Mononuclear cell (primary cell): ENCODE measurements at regions not wholly inside any gene's neighbourhood (a gene's known extent, or its start where the extent isn't known, plus 50 kb on each side); places are given as distances from the start of the nearest gene placed in this dataset.

Experiments
- H3K27me3 ChIP-seq: 2 replicates; pipeline ENCODE4 v1.6.0; 2011; ENCODE audit warnings: low read length, control low read depth; ENCODE audit not compliant: insufficient read depth
- H3K4me1 ChIP-seq: 2 replicates; pipeline ENCODE4 v1.5.1; 2011; ENCODE audit warnings: mild to moderate bottlenecking, low read length, control low read depth; ENCODE audit not compliant: insufficient read depth
- H3K4me3 ChIP-seq: 2 replicates; pipeline ENCODE4 v1.5.1; 2011; ENCODE audit warnings: mild to moderate bottlenecking, low read length, moderate library complexity
- H3K9me3 ChIP-seq: 2 replicates; pipeline ENCODE4 v1.5.1; 2011; ENCODE audit warnings: low read depth, mild to moderate bottlenecking, control low read depth, low read length

DNA sequence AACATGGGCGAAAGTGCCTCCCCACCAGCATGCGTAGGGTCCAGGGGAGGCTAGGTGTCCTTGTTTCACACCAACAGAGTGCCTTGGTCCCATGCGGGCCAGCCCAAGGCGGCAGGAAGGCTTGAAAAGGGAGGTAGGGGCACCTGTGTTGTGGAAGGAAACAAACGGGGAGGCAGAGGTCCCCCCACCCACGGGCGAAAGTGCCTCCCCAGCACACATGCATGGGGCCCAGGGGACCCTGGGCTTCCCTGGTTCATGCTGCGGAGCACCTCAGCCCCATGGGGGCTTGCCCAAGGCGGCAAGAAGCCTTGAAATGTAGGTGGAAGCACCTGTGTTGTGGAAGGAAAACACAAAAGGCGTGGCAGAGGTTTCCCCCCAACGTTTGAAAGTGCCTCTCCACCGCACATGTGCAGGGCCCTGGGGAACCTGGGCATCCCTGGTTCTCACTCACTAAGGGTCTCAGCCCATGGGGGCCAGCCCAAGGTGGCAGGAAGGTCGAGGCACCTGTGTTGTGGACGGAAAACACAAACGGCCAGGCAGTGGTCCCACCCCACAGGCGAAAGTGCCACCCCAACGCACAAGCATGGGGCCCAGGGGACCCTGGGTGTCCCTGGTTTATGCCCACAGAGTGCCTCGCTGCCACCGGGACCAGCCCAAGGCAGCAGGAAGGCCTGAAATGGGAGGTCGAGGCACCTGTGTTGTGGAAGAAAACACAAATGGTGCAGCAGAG lies 374.7 kb downstream of the ALG10 start:
- H3K4me1 ChIP-seq: no peaks in the 10 kb centered on the region
- no peaks in the 10 kb centered on the region for H3K27me3 ChIP-seq
- no peaks in the 10 kb centered on the region for H3K9me3 ChIP-seq
- no peak overlapping the region for H3K4me3 ChIP-seq

DNA sequence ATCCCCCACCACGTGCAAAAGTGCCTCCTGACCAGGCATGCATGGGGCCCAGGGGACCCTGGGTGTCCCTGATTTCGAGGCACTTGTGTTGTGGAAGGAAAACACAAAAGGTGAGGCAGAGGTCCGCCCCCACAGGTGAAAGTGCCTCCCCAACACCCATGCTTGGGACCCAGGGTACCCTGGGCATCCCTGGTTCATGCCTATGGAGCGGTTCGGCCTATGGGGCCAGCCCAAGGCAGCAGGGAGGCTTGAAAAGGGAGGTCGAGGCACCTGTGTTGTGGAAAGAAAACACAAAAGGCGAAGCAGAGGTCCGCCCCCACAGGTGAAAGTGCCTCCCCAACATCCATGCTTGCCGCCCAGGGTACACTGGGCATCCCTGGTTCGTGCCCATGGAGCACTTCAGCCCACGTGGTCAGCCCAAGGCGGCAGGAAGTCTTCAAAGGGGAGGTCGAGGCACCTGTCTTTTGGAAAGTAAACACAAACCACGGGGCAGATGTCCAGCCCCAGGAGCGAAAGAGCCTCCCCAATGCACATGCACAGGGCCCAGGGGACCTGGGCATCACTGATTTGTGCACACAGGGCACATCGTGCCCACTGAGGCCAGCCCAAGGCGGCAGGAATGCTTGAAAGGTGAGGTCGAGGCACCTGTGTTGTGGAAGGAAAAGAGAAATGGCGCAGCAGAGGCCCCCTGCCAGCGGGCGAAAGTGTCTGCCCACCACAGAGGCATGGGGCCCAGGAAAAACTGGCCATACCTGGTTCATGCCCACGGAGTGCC lies 375.5 kb downstream of the ALG10 start:
- Histone ChIP-seq H3K9me3 (no peaks in the 10 kb centered on the region), H3K27me3 (no peaks in the 10 kb centered on the region), H3K4me3 (no peak overlapping the region), H3K4me1 (no peaks in the 10 kb centered on the region)

DNA sequence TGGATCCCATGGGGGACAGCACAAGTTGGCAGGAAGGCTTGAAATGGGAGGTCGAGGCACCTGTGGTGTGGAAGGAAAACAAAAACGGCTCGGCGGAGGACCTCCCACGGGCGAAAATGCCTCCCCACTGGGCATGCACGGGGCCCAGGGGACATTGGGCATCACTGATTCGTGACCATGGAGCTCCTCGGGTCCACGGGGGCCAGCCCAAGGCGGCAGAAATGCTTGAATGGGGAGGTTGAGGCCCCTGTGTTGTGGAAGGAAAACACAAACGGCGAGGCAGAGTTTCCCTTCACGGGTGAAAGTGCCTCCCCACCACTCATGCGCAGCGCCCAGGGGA lies 376.0 kb downstream of the ALG10 start:
- Histone ChIP-seq H3K27me3 (no peaks in the 10 kb centered on the region), H3K4me1 (no peaks in the 10 kb centered on the region), H3K9me3 (no peaks in the 10 kb centered on the region), H3K4me3 (no peak overlapping the region)

DNA sequence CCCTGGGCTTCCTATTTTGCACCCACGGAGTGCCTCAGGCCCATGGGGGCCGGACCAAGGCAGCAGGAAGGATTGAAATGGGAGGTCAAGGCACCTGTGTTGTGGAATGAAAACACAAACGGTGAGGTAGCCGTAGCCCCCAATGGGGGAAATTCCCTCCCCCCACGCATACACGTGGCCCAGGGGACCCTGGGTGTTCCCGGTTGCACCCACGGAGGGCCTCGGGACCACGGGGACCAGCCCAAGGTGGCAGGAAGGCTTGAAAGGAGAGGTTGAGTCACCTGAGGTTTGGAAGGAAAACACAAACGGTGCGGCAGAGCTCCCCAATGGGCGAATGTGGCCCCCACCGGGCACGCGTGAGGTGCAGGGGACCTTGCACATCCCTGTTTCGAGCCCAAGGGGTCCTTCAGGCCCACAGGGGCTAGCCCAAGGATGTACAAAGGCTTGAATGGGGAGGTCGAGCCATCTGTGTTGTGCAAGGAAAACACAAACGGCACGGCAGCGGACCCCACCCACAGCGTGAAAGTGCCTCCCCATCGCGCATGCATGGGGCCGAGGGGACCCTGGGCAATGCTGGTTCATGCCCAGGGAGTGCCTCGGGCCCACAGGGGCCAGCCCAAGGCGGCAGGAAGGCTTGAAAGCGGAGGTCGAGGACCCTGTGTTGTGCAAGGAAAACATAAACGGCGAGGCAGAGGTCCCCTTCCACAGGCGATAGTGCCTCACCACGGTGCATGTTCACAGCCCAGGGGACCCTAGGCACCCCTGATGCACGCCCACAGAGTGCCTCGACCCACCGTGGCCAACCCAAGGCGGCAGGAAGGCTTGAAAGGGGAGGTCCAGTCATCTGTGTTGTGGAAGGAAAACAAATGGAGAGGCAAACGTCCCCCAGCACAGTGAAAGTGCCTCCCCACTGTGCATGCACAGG lies 376.7 kb downstream of the ALG10 start:
- Histone ChIP-seq H3K27me3 (no peaks in the 10 kb centered on the region), H3K4me3 (no peak overlapping the region), H3K9me3 (no peaks in the 10 kb centered on the region), H3K4me1 (no peaks in the 10 kb centered on the region)

DNA sequence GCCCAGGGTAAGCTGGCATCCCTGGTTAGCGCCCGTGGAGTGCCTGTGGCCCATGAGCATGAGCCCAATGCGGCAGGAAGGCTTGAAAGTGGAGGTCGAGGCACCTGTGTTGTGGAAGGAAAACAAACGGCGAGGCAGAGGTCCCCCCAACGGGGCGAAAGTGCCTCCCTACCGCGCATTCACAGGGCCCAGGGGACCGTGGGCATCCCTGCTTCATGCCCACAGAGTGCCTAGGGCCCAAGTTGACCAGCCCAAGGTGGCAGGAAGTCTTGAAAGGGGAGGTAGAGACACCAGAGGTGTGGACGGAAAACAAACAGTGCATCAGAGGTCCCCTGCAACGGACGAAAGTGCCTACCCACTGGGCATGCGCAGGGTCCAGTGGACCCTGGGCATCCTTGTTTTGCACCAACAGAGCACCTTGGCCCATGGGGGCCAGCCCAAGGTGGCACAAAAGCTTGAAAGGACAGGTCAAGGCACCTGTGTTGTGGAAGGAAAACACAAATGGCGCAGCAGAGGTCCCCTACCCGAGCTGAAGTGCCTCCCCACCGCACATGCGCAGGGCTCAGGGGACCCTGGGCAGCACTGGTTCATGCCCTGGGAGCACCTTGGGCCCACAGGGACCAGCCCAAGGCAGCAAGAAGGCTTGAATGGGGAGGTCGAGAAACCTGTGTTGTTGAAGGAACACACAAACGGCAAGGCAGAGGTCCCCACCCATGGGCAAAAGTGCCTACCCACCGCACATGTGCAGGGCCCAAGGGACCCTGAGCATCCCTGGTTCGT lies 377.5 kb downstream of the ALG10 start:
- Histone ChIP-seq H3K4me1 (no peaks in the 10 kb centered on the region), H3K27me3 (no peaks in the 10 kb centered on the region), H3K9me3 (no peaks in the 10 kb centered on the region), H3K4me3 (no peak overlapping the region)

DNA sequence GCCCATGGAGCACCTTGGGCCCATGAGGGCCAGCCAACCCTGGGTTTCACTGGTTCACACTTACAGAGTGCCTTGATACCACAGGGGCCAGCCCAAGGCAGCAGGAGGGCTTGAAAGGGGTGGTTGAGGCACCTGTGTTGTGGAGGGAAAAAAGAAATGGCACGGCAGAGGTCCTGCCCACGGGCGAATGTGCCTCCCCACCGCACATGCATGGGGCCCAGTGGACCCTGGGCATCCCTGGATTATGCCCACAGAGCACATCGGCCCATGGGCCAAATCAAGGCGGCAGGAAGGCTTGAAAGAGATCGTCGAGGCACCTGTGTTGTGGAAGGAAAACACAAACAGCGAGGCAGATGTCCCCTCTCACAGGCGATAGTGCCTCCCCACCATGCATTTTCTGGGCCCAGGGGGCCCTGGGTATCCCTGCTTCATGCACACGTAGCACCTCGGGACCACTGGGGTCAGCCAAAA lies 378.1 kb downstream of the ALG10 start:
- H3K27me3 ChIP-seq: no peaks in the 10 kb centered on the region
- H3K9me3 ChIP-seq: no peaks in the 10 kb centered on the region

DNA sequence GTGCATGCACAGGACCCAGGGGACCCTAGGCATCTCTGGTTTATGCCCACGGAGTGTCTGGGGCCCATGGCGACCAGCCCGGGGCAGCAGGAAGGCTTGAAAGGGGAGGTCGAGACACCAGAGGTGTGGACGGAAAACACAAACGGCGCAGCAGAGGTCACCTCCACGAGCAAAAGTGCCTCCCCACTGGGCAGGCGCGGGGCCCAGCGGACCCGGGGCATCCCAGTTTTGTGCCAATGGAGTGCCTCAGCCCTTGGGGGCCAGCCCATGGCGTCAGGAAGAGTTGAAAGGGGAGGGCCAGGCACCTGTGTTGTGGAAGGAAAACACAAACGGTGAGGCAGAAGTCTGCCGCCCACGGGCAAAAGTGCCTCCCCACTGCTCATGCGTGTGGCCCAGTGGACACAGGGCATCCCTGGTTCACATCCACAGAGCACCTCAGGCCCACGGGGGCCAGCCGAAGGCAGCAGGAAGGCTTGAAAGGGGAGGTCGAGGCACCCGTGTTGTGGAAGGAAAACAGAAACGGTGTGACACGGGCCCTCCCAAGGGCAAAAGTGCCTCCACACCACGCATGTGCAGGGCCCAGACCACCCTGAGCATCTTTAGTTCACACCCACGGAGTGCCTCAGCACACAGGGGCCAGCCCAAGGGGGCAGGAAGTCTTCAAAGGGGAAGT lies 378.8 kb downstream of the ALG10 start:
- Histone ChIP-seq H3K4me3 (no peak overlapping the region), H3K27me3 (no peaks in the 10 kb centered on the region), H3K4me1 (no peaks in the 10 kb centered on the region), H3K9me3 (no peaks in the 10 kb centered on the region)

More for the DNA sequence above, 378.1 kb downstream of the ALG10 start:
- Histone ChIP-seq H3K4me1 (no peaks in the 10 kb centered on the region), H3K4me3 (no peak overlapping the region)

DNA sequence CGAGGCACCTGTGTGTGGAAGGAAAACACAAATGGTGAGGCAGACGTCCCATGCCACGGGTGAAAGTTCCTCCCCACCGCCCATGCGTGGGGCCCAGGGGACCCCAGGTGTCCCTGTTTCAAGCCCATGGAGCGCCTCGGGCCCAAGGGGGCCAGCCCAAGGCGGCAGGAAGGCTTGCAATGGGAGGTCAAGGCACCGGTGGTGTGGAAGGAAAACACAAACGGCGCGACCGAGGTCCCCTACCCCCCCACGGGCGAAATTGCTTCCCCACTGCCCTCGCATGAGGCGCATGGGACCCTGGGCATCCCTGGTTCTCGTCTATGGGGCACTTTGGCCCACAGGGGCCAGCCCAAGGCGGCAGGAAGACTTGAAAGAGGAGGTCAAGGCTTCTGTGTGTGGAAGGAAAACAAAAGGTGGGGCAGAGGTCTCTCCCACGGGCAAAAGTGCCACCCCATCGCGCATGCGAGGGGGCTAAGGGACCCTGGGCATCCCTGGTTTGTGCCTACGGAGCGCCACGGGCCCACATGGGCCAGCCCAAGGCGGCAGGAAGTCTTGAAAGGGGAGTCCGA lies 379.4 kb downstream of the ALG10 start:
- Histone ChIP-seq H3K4me1 (no peaks in the 10 kb centered on the region), H3K9me3 (no peaks in the 10 kb centered on the region), H3K27me3 (no peaks in the 10 kb centered on the region), H3K4me3 (no peak overlapping the region)

DNA sequence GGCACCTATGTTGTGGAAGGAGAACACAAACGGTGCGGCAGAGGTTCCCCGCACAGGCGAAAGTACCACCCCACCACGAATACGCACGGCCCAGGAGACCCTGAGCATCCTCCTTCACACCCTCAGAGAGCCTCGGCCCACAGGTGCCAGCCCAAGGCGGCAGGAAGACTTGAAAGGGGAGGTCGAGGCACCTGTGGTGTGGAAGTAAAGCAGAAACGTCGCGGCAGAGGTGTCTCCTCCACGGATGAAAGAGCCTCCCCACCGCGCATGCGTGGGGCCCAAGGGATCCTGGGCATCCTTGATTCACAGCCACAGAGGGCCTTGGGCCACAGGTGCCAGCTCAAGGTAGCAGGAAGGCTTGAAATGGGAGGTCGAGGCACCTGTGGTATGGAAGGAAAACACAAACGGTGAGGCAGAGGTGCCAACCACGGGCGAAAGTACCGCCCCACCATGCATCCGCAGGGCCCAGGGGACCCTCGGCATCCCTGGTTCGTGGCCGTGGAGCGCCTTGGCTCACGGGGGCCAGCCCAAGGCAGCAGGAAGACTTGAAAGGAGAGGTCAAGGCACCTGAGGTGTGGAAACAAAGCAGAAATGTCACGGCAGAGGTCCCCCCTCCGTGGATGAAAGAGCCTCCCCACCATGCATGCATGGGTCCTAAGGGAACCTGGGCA lies 380.1 kb downstream of the ALG10 start:
- no peaks in the 10 kb centered on the region for H3K4me1 ChIP-seq
- no peak overlapping the region for H3K4me3 ChIP-seq
- peaks cover 4% of the 10 kb centered on the region for H3K9me3 ChIP-seq
- H3K27me3 ChIP-seq: no peaks in the 10 kb centered on the region

DNA sequence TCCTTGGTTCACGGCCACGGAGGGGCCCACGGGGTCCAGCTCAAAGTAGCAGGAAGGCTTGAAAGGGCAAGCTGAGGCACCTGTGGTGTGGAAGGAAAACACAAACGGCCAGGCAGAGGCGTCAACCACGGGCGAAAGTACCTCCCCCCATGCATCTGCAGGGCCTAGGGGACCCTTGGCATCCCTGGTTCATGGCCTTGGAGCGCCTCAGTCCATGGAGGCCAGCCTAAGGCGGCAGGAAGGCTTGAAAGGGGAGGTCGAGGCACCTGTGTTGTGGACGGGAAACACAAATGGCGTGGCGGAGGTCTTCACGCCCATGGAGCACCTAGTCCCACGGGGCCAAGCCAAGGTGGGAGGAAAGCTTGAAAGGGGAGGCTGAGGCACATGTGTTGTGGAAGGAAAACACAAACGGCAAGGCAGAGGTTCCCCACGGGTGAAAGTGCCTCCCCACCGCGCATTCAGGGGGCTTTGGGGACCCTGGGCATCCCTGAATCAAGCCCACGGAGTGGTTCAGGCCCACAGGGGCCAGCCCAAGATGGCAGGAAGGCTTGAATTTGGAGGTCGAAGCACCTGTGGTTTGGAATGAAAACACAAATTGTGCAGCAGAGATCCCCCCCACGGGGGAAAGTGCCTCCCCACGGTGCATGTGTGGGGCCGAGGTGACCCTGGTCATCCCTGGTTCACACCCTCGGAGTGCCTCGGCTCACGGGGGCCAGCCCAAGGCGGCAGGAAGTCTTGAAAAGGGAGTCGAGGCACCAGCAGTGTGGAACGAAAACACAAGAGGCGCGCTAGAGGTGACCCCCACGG lies 380.8 kb downstream of the ALG10 start:
- Histone ChIP-seq H3K4me3 (no peak overlapping the region), H3K9me3 (peaks cover 11% of the 10 kb centered on the region), H3K27me3 (no peaks in the 10 kb centered on the region), H3K4me1 (no peaks in the 10 kb centered on the region)

DNA sequence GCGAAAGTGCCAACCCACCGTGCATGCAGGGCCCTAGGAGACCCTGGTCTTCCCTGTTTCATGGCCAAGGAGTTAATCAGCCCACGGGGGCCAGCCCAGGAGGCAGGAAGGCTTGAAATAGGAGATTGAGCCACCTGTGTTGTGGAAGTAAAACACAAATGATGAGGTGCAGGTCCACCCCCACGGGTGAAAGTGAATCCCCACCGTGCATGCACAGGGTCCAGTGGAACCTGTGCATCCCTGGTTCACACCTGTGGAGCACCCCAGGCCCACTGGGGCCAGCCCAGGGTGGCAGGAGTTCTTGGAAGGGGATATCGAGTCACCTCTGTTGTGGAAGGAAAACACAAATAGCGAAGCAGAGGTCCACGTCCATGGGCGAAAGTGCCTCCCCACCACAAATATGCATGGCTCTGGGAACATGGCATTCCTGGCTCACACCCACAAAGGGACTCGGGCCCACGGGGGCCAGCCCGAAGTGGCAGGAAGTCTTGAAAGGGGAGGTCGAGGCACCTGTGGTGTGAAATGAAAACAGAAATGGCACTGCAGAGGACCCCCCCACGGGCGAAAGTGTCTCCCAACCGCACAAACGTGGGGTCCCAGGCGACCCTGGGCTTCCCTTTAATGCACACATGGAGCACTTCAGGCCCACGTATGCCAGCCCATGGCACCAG lies 381.5 kb downstream of the ALG10 start:
- Histone ChIP-seq H3K4me1 (no peaks in the 10 kb centered on the region), H3K4me3 (no peak overlapping the region), H3K9me3 (peaks cover 17% of the 10 kb centered on the region), H3K27me3 (no peaks in the 10 kb centered on the region)
